ENCODE measurements at regions not wholly inside any gene's neighbourhood (a gene's known extent, or its start where the extent isn't known, plus 50 kb on each side); places are given as distances from the start of the nearest gene placed in this dataset.

- H3K36me3 ChIP-seq (replicated peaks): no peaks in the 10 kb centered on the region
- in situ Hi-C loops (cut with HindIII; ENCODE audit: low pct_ligation_motif_present, low sequenced_read_pairs): no loop called here
- TF ChIP-seq CTCF (IDR thresholded peaks at IDR 0.05; ENCODE audit: low read depth, low read length, missing control alignments): no peak
- H3K27me3 ChIP-seq (replicated peaks): no peaks in the 10 kb centered on the region
- no peak for DNase-seq
- no peak overlapping the region for H3K4me3 ChIP-seq (ENCODE audit: low read depth, low read length)
- H3K27ac ChIP-seq: no peak overlapping the region
These were observed 558.0 kb downstream of the TLR4 start for GRCh38 chr9:118262191-118262590.

- H3K27ac ChIP-seq: no peak overlapping the region
- in situ Hi-C loops (cut with HindIII; ENCODE audit: low pct_ligation_motif_present, low sequenced_read_pairs): no loop called here
- no peak for TF ChIP-seq CTCF (IDR thresholded peaks at IDR 0.05; ENCODE audit: low read depth, low read length, missing control alignments)
- DNase-seq: no peak
- H3K27me3 ChIP-seq (replicated peaks): no peaks in the 10 kb centered on the region
- H3K4me3 ChIP-seq (ENCODE audit: low read depth, low read length): no peak overlapping the region
- H3K36me3 ChIP-seq (replicated peaks): no peaks in the 10 kb centered on the region
These were observed 559.7 kb downstream of the TLR4 start for GRCh38 chr9:118263949-118264348.

GRCh38 chr9:118268046-118268445, 563.8 kb downstream of the TLR4 start:
- H3K4me3 ChIP-seq (ENCODE audit: low read depth, low read length): no peak overlapping the region
- no peaks in the 10 kb centered on the region for H3K36me3 ChIP-seq (replicated peaks)
- TF ChIP-seq CTCF (IDR thresholded peaks at IDR 0.05; ENCODE audit: low read depth, low read length, missing control alignments): no peak
- no peak overlapping the region for H3K27ac ChIP-seq
- no peak for DNase-seq
- in situ Hi-C loops (cut with HindIII; ENCODE audit: low pct_ligation_motif_present, low sequenced_read_pairs): no loop called here
- no peaks in the 10 kb centered on the region for H3K27me3 ChIP-seq (replicated peaks)

GRCh38 chr9:118269623-118270022, 565.4 kb downstream of the TLR4 start:
- Histone ChIP-seq H3K27me3 (replicated peaks) (no peaks in the 10 kb centered on the region), H3K36me3 (replicated peaks) (no peaks in the 10 kb centered on the region), H3K27ac (no peak overlapping the region), H3K4me3 (ENCODE audit: low read depth, low read length) (no peak overlapping the region)
- DNase-seq: no peak
- in situ Hi-C loops (cut with HindIII; ENCODE audit: low pct_ligation_motif_present, low sequenced_read_pairs): no loop called here
- no peak for TF ChIP-seq CTCF (IDR thresholded peaks at IDR 0.05; ENCODE audit: low read depth, low read length, missing control alignments)

GRCh38 chr9:118271331-118271730, 567.1 kb downstream of the TLR4 start:
- H3K27me3 ChIP-seq (replicated peaks): no peaks in the 10 kb centered on the region
- TF ChIP-seq CTCF (IDR thresholded peaks at IDR 0.05; ENCODE audit: low read depth, low read length, missing control alignments): no peak
- in situ Hi-C loops (cut with HindIII; ENCODE audit: low pct_ligation_motif_present, low sequenced_read_pairs): no loop called here

GRCh38 chr9:118271936-118272335, 567.7 kb downstream of the TLR4 start:
- in situ Hi-C loops (cut with HindIII; ENCODE audit: low pct_ligation_motif_present, low sequenced_read_pairs): no loop called here
- Histone ChIP-seq H3K27me3 (replicated peaks) (no peaks in the 10 kb centered on the region), H3K27ac (no peak overlapping the region), H3K4me3 (ENCODE audit: low read depth, low read length) (no peak overlapping the region), H3K36me3 (replicated peaks) (no peaks in the 10 kb centered on the region)
- TF ChIP-seq CTCF (IDR thresholded peaks at IDR 0.05; ENCODE audit: low read depth, low read length, missing control alignments): no peak
- no peak for DNase-seq

More at GRCh38 chr9:118271331-118271730, 567.1 kb downstream of the TLR4 start:
- DNase-seq: no peak
- Histone ChIP-seq H3K36me3 (replicated peaks) (no peaks in the 10 kb centered on the region), H3K4me3 (ENCODE audit: low read depth, low read length) (no peak overlapping the region), H3K27ac (no peak overlapping the region)
